ENCODE measurements at regions not wholly inside any gene's neighbourhood (a gene's known extent, or its start where the extent isn't known, plus 50 kb on each side); places are given as distances from the start of the nearest gene placed in this dataset.

- TF ChIP-seq CTCF (conservative IDR thresholded peaks at IDR 0.05) (no peak), ZFX (IDR thresholded peaks at IDR 0.05) (no peak)
Observed at GRCh38 chr5:86768699-86769202, 151.0 kb downstream of the COX7C start.
